ENCODE measurements at regions not wholly inside any gene's neighbourhood (a gene's known extent, or its start where the extent isn't known, plus 50 kb on each side); places are given as distances from the start of the nearest gene placed in this dataset.

DNA sequence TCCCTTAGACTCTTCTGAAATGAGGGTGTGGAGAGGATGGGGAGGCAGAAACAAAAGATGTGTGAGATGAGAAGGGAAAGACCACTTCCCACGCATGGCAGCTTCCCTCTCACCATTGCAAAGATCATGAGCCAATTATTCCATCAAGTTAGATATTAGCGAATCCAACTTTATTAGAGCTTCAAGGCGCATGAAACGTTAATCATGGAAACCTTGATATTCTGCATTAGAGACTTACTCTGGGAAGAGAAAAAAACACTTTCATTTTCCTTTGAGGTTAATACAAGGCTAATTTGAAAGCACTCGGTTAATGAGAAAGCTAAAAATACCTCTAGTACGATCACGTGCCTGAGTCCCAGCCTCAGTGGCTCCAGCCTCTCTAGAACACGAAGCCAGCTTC lies 220.6 kb upstream of the RPL38 start:
- no peaks in the 10 kb centered on the region for H3K4me1 ChIP-seq (replicated peaks in 1 of 2; ENCODE audit: control insufficient read depth in 2 of 2, insufficient read depth in 2 of 2, low read length in 2 of 2)
- in situ Hi-C loops (cut with MboI) (no loop called here), intact Hi-C loops (cut with micrococcal nuclease) (no loop called here)
- DNase-seq (ENCODE audit: extremely low read depth in 1 of 4, low spot score in 3 of 4): no peak
- H3K4me3 ChIP-seq: no peak overlapping the region
- no peaks in the 10 kb centered on the region for H4K20me1 ChIP-seq (replicated peaks; ENCODE audit: control insufficient read depth, insufficient read depth, low read length)
- H3K9me1 ChIP-seq (ENCODE audit: control insufficient read depth, insufficient read depth, low read length): no peaks in the 10 kb centered on the region
- H3K27ac ChIP-seq (ENCODE audit: extremely low read depth, low read depth, low read length): no peak overlapping the region
- CTCF ChIA-PET (ENCODE audit: low intra/inter-chr PET ratio): no interaction called here
- no peaks in the 10 kb centered on the region for H3K9me3 ChIP-seq (replicated peaks; ENCODE audit: control insufficient read depth, insufficient read depth, low read depth, low read length)
- no peak for FAIRE-seq
- no peak overlapping the region for H2AFZ ChIP-seq (ENCODE audit: low read depth, low read length)
- BruUV-seq (replicated peaks): no TSS peak
- H3K27me3 ChIP-seq (ENCODE audit: control insufficient read depth in 2 of 2, insufficient read depth in 2 of 2, low read length in 2 of 2): peaks cover 4 to 32% of the 10 kb centered on the region in 2 experiments; a peak in 3 of 5 replicates
- H3K4me2 ChIP-seq (ENCODE audit: insufficient read depth, low read length): no peak overlapping the region
- WGBS (ENCODE audit: insufficient coverage, low coverage, missing lambda C conversion rate): 1% methylated on average over 8 of the region's 8 CpGs
- no peak for ATAC-seq
- POLR2A ChIA-PET: interaction anchor here (0.8 kb wide), 1 partner anchor 8 kb away, joined by 3 read pairs; no protein-coding TSS in a partner anchor
- H3K36me3 ChIP-seq (ENCODE audit: control insufficient read depth, insufficient read depth, low read length): no peaks in the 10 kb centered on the region
- no peak overlapping the region for H3K9ac ChIP-seq (ENCODE audit: insufficient read depth in 1 of 2, low read depth in 2 of 2, low read length in 2 of 2)
- no peaks in the 10 kb centered on the region for H3K79me2 ChIP-seq (ENCODE audit: control insufficient read depth, insufficient read depth, low read length)
- TF ChIP-seq ZC3H4 (CRISPR knock-in tag; IDR thresholded peaks at IDR 0.05; ENCODE audit: borderline replicate concordance): no peak
- TF ChIP-seq NCOR1 (IDR thresholded peaks at IDR 0.05): no peak
- no peak for TF ChIP-seq RCOR1 (IDR thresholded peaks at IDR 0.05; ENCODE audit: borderline replicate concordance in 1 of 2, low read depth in 2 of 2, low read length in 2 of 2)
- no peak for TF ChIP-seq SMARCC2 (IDR thresholded peaks at IDR 0.05; ENCODE audit: low read depth)
- no peak for TF ChIP-seq ADNP (tag; IDR thresholded peaks at IDR 0.05)
- no peak for TF ChIP-seq CHD1 (IDR thresholded peaks at IDR 0.05; ENCODE audit: low read length)
- no peak for TF ChIP-seq NFIX (CRISPR knock-in tag; IDR thresholded peaks at IDR 0.05; ENCODE audit: low read depth)
- no peak for TF ChIP-seq ZFPM2 (CRISPR knock-in tag; IDR thresholded peaks at IDR 0.05)
- TF ChIP-seq TSC22D4 (tag; IDR thresholded peaks at IDR 0.05): no peak
- TF ChIP-seq ZNF354B (CRISPR knock-in tag; IDR thresholded peaks at IDR 0.05): no peak
- TF ChIP-seq, protein P1, sequence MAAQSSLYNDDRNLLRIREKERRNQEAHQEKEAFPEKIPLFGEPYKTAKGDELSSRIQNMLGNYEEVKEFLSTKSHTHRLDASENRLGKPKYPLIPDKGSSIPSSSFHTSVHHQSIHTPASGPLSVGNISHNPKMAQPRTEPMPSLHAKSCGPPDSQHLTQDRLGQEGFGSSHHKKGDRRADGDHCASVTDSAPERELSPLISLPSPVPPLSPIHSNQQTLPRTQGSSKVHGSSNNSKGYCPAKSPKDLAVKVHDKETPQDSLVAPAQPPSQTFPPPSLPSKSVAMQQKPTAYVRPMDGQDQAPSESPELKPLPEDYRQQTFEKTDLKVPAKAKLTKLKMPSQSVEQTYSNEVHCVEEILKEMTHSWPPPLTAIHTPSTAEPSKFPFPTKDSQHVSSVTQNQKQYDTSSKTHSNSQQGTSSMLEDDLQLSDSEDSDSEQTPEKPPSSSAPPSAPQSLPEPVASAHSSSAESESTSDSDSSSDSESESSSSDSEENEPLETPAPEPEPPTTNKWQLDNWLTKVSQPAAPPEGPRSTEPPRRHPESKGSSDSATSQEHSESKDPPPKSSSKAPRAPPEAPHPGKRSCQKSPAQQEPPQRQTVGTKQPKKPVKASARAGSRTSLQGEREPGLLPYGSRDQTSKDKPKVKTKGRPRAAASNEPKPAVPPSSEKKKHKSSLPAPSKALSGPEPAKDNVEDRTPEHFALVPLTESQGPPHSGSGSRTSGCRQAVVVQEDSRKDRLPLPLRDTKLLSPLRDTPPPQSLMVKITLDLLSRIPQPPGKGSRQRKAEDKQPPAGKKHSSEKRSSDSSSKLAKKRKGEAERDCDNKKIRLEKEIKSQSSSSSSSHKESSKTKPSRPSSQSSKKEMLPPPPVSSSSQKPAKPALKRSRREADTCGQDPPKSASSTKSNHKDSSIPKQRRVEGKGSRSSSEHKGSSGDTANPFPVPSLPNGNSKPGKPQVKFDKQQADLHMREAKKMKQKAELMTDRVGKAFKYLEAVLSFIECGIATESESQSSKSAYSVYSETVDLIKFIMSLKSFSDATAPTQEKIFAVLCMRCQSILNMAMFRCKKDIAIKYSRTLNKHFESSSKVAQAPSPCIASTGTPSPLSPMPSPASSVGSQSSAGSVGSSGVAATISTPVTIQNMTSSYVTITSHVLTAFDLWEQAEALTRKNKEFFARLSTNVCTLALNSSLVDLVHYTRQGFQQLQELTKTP (IDR thresholded peaks at IDR 0.05; ENCODE audit: low read depth in 1 of 2, partially characterized antibody in 2 of 2): no peak
- TF ChIP-seq, protein P2, sequence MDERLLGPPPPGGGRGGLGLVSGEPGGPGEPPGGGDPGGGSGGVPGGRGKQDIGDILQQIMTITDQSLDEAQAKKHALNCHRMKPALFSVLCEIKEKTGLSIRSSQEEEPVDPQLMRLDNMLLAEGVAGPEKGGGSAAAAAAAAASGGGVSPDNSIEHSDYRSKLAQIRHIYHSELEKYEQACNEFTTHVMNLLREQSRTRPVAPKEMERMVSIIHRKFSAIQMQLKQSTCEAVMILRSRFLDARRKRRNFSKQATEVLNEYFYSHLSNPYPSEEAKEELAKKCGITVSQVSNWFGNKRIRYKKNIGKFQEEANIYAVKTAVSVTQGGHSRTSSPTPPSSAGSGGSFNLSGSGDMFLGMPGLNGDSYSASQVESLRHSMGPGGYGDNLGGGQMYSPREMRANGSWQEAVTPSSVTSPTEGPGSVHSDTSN (CRISPR knock-in tag; IDR thresholded peaks at IDR 0.05; ENCODE audit: low read depth): no peak
- TF ChIP-seq, protein P2 (tag; conservative IDR thresholded peaks at IDR 0.05; ENCODE audit: low read depth): no peak
- TF ChIP-seq JUND (IDR thresholded peaks at IDR 0.05; ENCODE audit: borderline replicate concordance, low read depth, low read length): no peak
- no peak for TF ChIP-seq JUND (tag; IDR thresholded peaks at IDR 0.05; ENCODE audit: borderline replicate concordance, low read depth, low read length)
